GM19452 (cell line): ENCODE measurements at regions not wholly inside any gene's neighbourhood (a gene's known extent, or its start where the extent isn't known, plus 50 kb on each side); places are given as distances from the start of the nearest gene placed in this dataset.
"Not testable (repeated sequence)": the region's sequence is repeated elsewhere in the genome, so short reads cannot be mapped to it uniquely, and the experiment has no call there.

Experiments used
- ATAC-seq: cut with Tn5 transposase; IDR thresholded peaks from one replicate; pipeline ENCODE4 v1.9.1; 2021; ENCODE audit not compliant: unreplicated experiment

GRCh38 chr3:16072420-16073110 is 101.9 kb upstream of the GALNT15 start:
- no peak for ATAC-seq

- no peak for ATAC-seq
Measured at GRCh38 chr3:16073203-16073602, 101.3 kb upstream of the GALNT15 start.

GRCh38 chr3:16073990-16074671 is 100.3 kb upstream of the GALNT15 start:
- ATAC-seq = not testable (repeated sequence)

- no peak for ATAC-seq
Measured at GRCh38 chr3:16075647-16076046, 98.8 kb upstream of the GALNT15 start.

- no peak for ATAC-seq
Measured at GRCh38 chr3:16076564-16076963, 97.9 kb upstream of the GALNT15 start.

- not testable (repeated sequence) for ATAC-seq
Measured at GRCh38 chr3:16077146-16077545, 97.3 kb upstream of the GALNT15 start.

GRCh38 chr3:16077681-16078080 is 96.8 kb upstream of the GALNT15 start:
- ATAC-seq = not testable (repeated sequence)

- ATAC-seq = no peak
Measured at GRCh38 chr3:16079519-16079918, 95.0 kb upstream of the GALNT15 start.

GRCh38 chr3:16081661-16082060 is 92.8 kb upstream of the GALNT15 start:
- no peak for ATAC-seq

GRCh38 chr3:16084887-16085286 is 89.6 kb upstream of the GALNT15 start:
- ATAC-seq = no peak

GRCh38 chr3:16085410-16085809 is 89.1 kb upstream of the GALNT15 start:
- no peak for ATAC-seq

- no peak for ATAC-seq
Measured at GRCh38 chr3:16085884-16086608, 88.4 kb upstream of the GALNT15 start.

- ATAC-seq = no peak
Measured at GRCh38 chr3:16086690-16087089, 87.8 kb upstream of the GALNT15 start.

GRCh38 chr3:16088496-16088895 is 86.0 kb upstream of the GALNT15 start:
- no peak for ATAC-seq

- no peak for ATAC-seq
Measured at GRCh38 chr3:16089521-16089920, 85.0 kb upstream of the GALNT15 start.

GRCh38 chr3:16090024-16090423 is 84.5 kb upstream of the GALNT15 start:
- ATAC-seq = no peak

GRCh38 chr3:16090706-16091105 is 83.8 kb upstream of the GALNT15 start:
- ATAC-seq = no peak

GRCh38 chr3:16092923-16093322 is 81.6 kb upstream of the GALNT15 start:
- ATAC-seq = no peak

- no peak for ATAC-seq
Measured at GRCh38 chr3:16101295-16102186, 72.9 kb upstream of the GALNT15 start.

GRCh38 chr3:16102187-16102561 is 72.3 kb upstream of the GALNT15 start:
- no peak for ATAC-seq

GRCh38 chr3:16102905-16103364 is 71.5 kb upstream of the GALNT15 start:
- no peak for ATAC-seq
